GM18511 (cell line): ENCODE measurements at regions not wholly inside any gene's neighbourhood (a gene's known extent, or its start where the extent isn't known, plus 50 kb on each side); places are given as distances from the start of the nearest gene placed in this dataset.
"Not testable (repeated sequence)": the region's sequence is repeated elsewhere in the genome, so short reads cannot be mapped to it uniquely, and the experiment has no call there.

Experiments
- ATAC-seq: cut with Tn5 transposase; IDR thresholded peaks from one replicate; pipeline ENCODE4 v1.9.1; 2021; ENCODE audit warnings: mild to moderate bottlenecking, moderate library complexity; ENCODE audit not compliant: unreplicated experiment

- no peak for ATAC-seq
These were observed 456.6 kb upstream of the ARRDC3 start for GRCh38 chr5:91839721-91840120.

- ATAC-seq = no peak
These were observed 456.1 kb upstream of the ARRDC3 start for GRCh38 chr5:91839233-91839632.

- ATAC-seq = no peak
These were observed 447.3 kb upstream of the ARRDC3 start for GRCh38 chr5:91830361-91830953.

DNA sequence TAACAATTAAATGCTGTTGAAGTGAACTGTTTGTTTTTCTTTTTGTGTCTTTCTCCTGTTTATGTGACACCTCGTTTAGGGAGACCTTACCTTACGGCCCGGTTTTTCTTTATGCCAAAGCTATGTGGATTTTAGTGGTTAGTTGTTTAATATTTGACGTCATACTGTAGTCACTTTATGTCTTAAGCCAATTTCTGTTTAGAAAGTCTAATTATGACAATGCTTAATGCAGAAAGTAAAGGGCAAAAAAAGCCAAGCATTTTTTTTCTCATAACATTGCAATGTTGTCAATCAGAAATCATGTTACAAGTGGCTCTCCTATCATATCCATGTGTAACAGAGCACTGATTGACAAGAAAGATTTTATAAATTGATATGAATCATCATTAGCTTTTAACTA lies 442.5 kb upstream of the ARRDC3 start:
- ATAC-seq = no peak

- ATAC-seq = no peak
These were observed 441.3 kb upstream of the ARRDC3 start for GRCh38 chr5:91824406-91824805.

GRCh38 chr5:91820874-91821273 lies 437.8 kb upstream of the ARRDC3 start:
- ATAC-seq = no peak

GRCh38 chr5:91816681-91817080 lies 433.6 kb upstream of the ARRDC3 start:
- no peak for ATAC-seq

- no peak for ATAC-seq
These were observed 414.5 kb upstream of the ARRDC3 start for GRCh38 chr5:91797576-91797975.

- ATAC-seq = no peak
These were observed 411.9 kb upstream of the ARRDC3 start for GRCh38 chr5:91794856-91795548.

DNA sequence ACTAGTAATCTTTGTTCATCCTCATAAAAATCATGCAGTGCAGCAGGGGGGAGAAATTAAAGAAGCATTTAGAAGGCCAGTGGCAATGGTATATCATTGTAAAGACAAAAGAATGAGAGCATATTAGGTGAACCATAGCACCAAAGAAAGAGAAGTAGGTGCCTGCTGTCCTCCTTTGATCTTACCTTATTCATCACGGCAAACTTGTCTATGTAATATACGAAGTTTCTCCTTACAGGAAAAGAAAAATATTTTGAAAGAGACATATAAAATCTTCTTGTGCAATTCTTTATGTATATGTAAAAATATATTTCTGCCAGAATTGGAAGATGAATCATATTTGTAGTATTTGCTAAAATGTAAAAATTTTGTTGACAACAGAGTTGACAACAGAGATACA lies 411.3 kb upstream of the ARRDC3 start:
- no peak for ATAC-seq

DNA sequence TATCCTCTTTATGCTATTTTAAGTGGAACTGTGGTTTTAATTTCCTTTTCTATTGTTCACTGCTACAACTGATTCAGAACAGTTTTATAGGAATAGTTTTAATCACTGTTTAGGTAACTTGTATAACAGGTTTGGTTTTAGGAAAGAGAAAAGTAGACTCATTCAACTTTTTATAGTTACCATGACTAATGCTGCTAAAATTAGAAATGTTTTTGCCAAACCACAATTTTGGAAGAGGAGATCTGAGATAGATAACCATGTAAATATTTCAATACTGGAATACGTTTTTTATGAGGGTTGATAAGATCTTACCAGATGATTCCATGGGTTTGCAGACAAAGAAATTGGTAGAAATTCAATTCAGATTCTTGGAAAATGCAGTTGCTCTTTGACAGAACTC lies 404.6 kb upstream of the ARRDC3 start:
- no peak for ATAC-seq

DNA sequence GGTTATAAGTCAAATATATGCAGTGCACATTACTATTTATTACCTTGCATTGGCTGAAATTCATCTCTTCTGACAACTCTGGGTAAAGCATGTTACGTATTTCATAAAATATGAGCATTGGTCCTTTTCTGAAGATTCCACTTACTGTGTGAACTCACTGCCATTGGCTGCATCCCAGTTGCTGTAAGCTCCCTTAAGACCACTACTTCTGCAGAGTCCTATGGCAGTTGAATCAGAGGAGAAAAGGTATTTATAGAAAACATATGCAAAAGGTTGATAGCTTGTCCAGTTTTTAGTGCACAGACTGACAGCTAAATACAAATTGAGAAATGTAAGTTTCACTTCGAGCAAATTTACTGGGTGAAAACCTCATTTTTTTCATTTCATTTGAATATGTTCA lies 394.6 kb upstream of the ARRDC3 start:
- ATAC-seq = no peak

DNA sequence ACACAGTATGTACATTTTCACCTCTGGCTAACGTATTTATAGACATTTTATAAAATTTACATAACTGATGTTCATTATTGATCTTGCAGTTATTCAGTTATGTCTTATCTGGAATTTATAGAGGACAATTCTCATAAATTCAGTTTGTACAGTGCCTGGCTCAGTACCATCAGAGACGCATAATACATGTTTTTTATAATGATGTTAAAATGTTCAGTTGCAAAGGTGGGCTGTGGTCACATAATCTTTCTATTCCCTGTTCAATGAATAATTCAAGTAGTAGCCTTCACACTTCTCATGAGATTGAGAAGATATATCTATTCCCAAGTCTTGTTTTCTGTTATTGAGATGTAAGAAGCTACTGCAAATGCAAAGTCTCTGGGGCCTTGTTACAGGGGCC lies 393.1 kb upstream of the ARRDC3 start:
- ATAC-seq = no peak

- no peak for ATAC-seq
These were observed 387.3 kb upstream of the ARRDC3 start for GRCh38 chr5:91770400-91770799.

GRCh38 chr5:91757383-91757782 lies 374.3 kb upstream of the ARRDC3 start:
- not testable (repeated sequence) for ATAC-seq

DNA sequence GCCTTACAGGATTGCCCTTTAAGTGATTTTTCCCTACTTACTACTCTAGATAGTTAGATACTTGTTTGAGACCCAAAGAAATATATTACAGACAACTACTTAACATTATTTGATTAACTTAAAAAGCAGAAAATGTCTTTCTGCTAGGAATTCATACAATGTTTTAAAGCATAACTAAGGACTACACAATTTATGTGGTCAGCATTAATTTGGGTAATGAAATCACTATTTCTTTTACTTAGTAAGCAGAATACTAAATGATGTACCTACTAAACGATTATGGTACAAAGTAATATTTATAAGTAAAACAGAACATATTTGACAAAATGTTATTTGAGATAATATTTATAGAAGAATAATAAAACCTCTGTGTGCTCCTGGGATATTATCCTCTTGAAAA lies 371.9 kb upstream of the ARRDC3 start:
- no peak for ATAC-seq

- ATAC-seq = not testable (repeated sequence)
These were observed 361.4 kb upstream of the ARRDC3 start for GRCh38 chr5:91744470-91744869.

DNA sequence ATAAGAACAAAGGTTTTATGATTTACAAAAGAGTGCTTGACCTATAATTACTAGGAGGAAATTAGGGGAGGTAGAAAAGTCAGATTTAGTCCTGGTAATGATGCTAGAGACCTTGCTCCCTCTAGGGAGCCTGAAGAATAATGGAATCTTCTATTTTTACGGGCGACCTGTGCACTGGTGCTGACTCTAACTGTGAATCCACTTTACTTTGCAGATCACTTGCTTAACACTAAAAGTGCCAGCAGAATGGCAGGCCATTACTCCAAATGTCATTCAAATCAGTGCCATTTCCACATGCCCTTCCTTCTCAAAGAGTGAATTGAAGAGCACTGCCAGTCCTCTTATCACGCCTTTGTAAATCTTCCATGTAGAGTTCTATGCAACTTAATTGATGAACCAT lies 359.4 kb upstream of the ARRDC3 start:
- no peak for ATAC-seq

- no peak for ATAC-seq
These were observed 358.8 kb upstream of the ARRDC3 start for GRCh38 chr5:91741764-91742505.

DNA sequence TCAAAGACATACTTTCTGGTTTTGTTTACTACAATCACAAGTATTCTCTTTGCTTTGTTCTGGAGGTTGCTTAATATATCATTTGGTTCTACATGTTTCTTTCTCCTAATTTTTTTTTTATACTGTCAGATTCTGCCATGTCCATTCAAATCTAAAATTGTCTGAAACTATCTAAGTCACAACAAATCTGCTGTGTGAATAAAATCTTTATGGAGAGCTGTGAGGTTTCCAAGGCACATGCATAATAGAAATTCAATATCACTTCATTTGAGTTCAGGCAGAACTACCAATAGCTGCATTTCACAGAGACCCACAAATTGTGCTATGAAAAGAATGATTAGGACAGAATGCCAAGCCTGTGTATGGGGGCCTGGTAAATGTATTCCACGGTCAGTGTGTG lies 346.9 kb upstream of the ARRDC3 start:
- ATAC-seq = no peak

DNA sequence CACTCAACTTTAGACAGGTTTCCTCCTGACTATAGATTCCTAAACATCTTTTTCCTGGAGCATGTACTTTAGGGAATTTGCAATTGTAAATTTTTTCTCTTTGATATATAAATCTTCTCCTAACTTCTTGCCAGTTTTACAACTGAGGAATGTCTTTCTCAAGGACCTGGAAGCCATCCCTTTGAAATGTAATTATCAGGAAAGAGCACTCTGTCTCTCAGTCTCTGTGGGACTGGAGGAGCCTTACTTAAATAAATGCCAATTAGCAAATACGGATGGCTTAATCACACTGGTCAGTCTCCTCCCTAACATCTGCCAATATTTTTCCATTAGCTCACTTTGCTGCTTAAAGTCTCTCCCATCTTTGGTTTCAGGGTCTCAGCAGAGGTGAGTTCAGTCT lies 344.3 kb upstream of the ARRDC3 start:
- ATAC-seq = no peak

DNA sequence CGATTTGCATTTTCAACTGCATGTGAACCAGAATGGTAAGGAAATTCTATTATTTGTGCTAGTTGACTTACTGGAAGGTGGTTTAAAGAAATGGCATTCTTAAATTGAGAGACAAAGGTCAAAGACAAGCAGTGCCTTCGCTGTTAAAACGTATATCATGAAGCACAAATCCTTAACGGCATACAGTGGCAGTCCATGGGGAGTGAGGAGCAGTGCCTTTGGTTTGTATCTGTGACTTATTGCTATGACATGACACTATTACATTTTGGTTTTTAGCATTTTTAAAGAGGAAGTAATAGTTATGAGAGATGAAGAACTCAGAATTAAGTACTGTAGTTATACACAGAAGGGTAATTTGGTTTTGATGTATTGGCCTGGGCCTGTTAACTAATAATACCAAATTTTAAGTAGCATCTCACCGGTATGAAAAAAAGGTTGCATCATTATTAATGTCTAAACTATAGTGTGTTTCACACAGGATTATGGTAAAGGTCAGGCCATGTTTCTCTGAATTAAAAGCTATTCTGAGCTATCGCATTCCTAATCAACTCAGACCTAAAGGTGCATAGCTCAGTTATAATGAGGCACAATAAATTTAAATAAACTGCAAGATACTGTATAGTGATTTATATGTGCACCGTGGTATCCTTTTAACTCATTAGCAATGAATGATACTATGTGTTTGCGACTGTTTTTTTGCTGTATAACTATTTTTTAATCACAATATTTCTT lies 339.8 kb upstream of the ARRDC3 start:
- ATAC-seq = no peak
